ENCODE measurements at regions not wholly inside any gene's neighbourhood (a gene's known extent, or its start where the extent isn't known, plus 50 kb on each side); places are given as distances from the start of the nearest gene placed in this dataset.

DNA sequence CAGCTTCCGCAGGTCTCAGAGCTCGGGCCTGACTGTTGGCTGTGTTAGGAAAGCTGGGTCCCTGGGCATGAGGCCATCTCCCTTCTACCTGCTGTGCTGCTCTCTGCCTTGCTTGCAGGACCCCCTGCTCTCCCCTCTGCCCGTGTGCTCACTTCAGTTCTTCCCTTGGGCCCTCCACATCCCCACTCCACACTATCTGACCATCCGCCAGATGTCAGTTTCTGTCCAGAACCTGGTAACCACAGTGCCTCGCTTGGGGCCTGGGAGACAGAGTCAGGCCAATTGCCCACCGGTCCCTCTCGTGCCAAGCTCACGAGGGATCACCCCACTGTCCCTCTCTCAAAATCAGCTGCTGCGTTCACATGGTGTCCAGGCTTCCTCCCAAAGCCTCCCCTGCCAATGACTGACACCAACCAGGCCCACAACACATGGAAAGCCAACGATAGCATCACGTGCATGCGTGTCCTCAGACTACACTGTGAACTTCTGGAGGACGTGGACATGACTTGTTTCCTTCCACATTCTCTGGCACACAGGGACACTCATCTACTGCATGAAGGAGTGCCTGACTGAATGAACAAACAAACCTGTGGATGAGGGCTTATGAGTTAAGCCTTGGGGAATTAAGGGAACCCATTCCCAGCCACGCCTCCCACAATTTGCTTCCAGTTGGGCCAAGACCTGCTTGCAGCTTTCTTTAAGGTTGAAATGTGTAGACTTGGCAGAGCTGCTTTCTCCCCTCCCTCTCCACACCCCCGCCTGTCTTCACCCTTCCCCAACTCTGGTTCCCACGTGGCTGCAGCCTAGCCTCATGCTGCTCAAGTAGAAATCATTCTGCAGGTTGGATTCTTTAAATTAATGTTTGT lies 72.5 kb upstream of the ZNF423 start:
- H3K27me3 ChIP-seq (ENCODE audit: control insufficient read depth, low read length): peaks cover 3% of the 10 kb centered on the region; the same call in 1 of the 2 replicates
- no peaks in the 10 kb centered on the region for H3K9me2 ChIP-seq (replicated peaks; ENCODE audit: control insufficient read depth, low read length)
- H3K4me1 ChIP-seq (ENCODE audit: control insufficient read depth, low read length): no peaks in the 10 kb centered on the region
- H3K36me3 ChIP-seq (ENCODE audit: control insufficient read depth, low read length): no peaks in the 10 kb centered on the region
- H3F3A ChIP-seq (ENCODE audit: control insufficient read depth, insufficient read depth): no peaks in the 10 kb centered on the region
- H3K9me3 ChIP-seq (ENCODE audit: control insufficient read depth, insufficient read depth, low read length): no peaks in the 10 kb centered on the region
- no peak overlapping the region for H3K4me2 ChIP-seq (ENCODE audit: low read length)
- H3K79me2 ChIP-seq (ENCODE audit: control insufficient read depth, low read length): no peaks in the 10 kb centered on the region
- H4K20me1 ChIP-seq (ENCODE audit: control insufficient read depth, insufficient read depth, low read depth, low read length): no peaks in the 10 kb centered on the region
- TF ChIP-seq EZH2phosphoT487 (IDR thresholded peaks at IDR 0.05; ENCODE audit: borderline replicate concordance, low read length): no peak
- TF ChIP-seq, protein P1, sequence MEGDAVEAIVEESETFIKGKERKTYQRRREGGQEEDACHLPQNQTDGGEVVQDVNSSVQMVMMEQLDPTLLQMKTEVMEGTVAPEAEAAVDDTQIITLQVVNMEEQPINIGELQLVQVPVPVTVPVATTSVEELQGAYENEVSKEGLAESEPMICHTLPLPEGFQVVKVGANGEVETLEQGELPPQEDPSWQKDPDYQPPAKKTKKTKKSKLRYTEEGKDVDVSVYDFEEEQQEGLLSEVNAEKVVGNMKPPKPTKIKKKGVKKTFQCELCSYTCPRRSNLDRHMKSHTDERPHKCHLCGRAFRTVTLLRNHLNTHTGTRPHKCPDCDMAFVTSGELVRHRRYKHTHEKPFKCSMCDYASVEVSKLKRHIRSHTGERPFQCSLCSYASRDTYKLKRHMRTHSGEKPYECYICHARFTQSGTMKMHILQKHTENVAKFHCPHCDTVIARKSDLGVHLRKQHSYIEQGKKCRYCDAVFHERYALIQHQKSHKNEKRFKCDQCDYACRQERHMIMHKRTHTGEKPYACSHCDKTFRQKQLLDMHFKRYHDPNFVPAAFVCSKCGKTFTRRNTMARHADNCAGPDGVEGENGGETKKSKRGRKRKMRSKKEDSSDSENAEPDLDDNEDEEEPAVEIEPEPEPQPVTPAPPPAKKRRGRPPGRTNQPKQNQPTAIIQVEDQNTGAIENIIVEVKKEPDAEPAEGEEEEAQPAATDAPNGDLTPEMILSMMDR (IDR thresholded peaks at IDR 0.05; ENCODE audit: low read depth, low read length, poor library complexity, severe bottlenecking): no peak
- no peak overlapping the region for H3K27ac ChIP-seq (ENCODE audit: low read depth, low read length)
- H3K4me3 ChIP-seq (ENCODE audit: low read length): no peak overlapping the region

DNA sequence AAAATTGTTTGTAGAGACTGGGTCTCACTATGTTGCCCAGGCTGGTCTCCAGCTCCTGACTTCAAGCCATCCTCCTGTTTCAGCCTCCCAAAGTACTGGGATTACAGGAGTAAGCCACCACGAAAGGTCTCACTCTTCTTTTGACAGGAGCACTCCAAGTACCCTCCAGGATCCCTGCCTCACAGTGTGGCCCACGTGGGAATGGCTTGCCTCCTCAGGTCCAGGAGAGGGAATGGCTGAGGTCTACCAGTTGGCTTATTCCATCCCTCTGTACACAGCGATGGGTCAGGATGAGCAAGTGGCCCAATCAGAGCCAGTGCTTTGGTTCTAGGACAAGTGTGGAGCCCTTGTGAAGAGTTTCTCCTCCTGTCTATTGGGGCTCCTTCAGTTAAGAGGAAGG lies 73.7 kb upstream of the ZNF423 start:
- H3K9me2 ChIP-seq (replicated peaks; ENCODE audit: control insufficient read depth, low read length): no peaks in the 10 kb centered on the region
- no peak overlapping the region for H3K4me2 ChIP-seq (ENCODE audit: low read length)
- no peaks in the 10 kb centered on the region for H3K4me1 ChIP-seq (ENCODE audit: control insufficient read depth, low read length)
- no peak overlapping the region for H3K4me3 ChIP-seq (ENCODE audit: low read length)
- no peaks in the 10 kb centered on the region for H3K36me3 ChIP-seq (ENCODE audit: control insufficient read depth, low read length)
- H3K27me3 ChIP-seq (ENCODE audit: control insufficient read depth, low read length): peaks cover 3% of the 10 kb centered on the region; the same call in 1 of the 2 replicates
- TF ChIP-seq, protein P1 (IDR thresholded peaks at IDR 0.05; ENCODE audit: low read depth, low read length, poor library complexity, severe bottlenecking): no peak
- TF ChIP-seq EZH2phosphoT487 (IDR thresholded peaks at IDR 0.05; ENCODE audit: borderline replicate concordance, low read length): no peak
- no peaks in the 10 kb centered on the region for H3K9me3 ChIP-seq (ENCODE audit: control insufficient read depth, insufficient read depth, low read length)
- no peaks in the 10 kb centered on the region for H4K20me1 ChIP-seq (ENCODE audit: control insufficient read depth, insufficient read depth, low read depth, low read length)
- H3F3A ChIP-seq (ENCODE audit: control insufficient read depth, insufficient read depth): no peaks in the 10 kb centered on the region
- no peaks in the 10 kb centered on the region for H3K79me2 ChIP-seq (ENCODE audit: control insufficient read depth, low read length)
- no peak overlapping the region for H3K27ac ChIP-seq (ENCODE audit: low read depth, low read length)

DNA sequence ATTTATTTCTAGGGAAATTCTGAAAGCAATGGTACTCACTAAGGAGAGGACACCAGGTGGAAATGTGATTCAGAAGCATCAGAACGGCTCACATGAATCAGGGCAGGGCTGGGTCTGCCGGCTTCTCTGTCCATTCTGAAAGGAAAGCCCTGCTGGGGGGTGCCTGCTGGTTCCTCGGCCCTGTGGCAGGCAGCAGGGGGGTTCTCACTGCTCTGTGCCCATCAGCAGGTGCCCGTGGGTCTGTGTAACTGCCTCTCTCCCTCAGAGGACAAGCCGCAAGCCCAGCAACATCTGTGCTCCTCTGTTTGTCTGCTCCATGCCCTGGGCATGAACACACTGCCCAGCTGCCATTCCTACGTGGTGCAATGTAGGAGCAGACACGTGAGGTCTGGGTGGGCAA lies 74.9 kb upstream of the ZNF423 start:
- Histone ChIP-seq H3K4me2 (ENCODE audit: low read length) (no peak overlapping the region), H3K4me1 (ENCODE audit: control insufficient read depth, low read length) (no peaks in the 10 kb centered on the region), H3K9me3 (ENCODE audit: control insufficient read depth, insufficient read depth, low read length) (no peaks in the 10 kb centered on the region), H3K9me2 (replicated peaks; ENCODE audit: control insufficient read depth, low read length) (no peaks in the 10 kb centered on the region), H3K27me3 (ENCODE audit: control insufficient read depth, low read length) (peaks cover 3% of the 10 kb centered on the region; the same call in 1 of the 2 replicates), H3K27ac (ENCODE audit: low read depth, low read length) (no peak overlapping the region), H4K20me1 (ENCODE audit: control insufficient read depth, insufficient read depth, low read depth, low read length) (no peaks in the 10 kb centered on the region), H3K36me3 (ENCODE audit: control insufficient read depth, low read length) (no peaks in the 10 kb centered on the region), H3F3A (ENCODE audit: control insufficient read depth, insufficient read depth) (no peaks in the 10 kb centered on the region), H3K79me2 (ENCODE audit: control insufficient read depth, low read length) (no peaks in the 10 kb centered on the region), H3K4me3 (ENCODE audit: low read length) (no peak overlapping the region)
- TF ChIP-seq, protein P1 (IDR thresholded peaks at IDR 0.05; ENCODE audit: low read depth, low read length, poor library complexity, severe bottlenecking): no peak
- no peak for TF ChIP-seq EZH2phosphoT487 (IDR thresholded peaks at IDR 0.05; ENCODE audit: borderline replicate concordance, low read length)
